GM21723 (cell line): ENCODE measurements at regions not wholly inside any gene's neighbourhood (a gene's known extent, or its start where the extent isn't known, plus 50 kb on each side); places are given as distances from the start of the nearest gene placed in this dataset.

Source experiments
- ATAC-seq: cut with Tn5 transposase; IDR thresholded peaks from one replicate; pipeline ENCODE4 v1.9.1; 2021; ENCODE audit warnings: mild to moderate bottlenecking, moderate library complexity; ENCODE audit not compliant: unreplicated experiment

- ATAC-seq: no peak
Measured at GRCh38 chr12:78403681-78404080, 460.9 kb upstream of the SYT1 start.

DNA sequence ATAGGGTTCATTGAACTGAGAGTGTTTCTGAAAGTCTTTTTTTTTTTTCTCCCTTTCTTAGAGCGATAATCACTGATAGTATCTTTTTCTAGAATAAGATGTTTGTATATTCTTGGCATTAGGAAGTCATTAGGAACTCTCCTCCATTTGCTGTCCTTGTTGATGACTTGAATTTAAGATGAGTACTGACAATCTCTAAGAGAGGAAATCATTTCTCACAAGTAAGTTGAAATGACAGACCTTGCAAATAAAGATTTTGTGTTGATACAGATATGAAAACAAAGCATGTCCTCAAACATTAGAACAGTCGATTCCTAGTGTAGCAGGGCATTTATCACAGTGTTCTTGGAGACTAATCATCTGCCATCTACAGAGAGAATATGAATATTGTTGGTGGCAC lies 458.4 kb upstream of the SYT1 start:
- peak; percentile 7 for ATAC-seq

- peak; percentile 96 for ATAC-seq
Measured at GRCh38 chr12:78406828-78407227, 457.7 kb upstream of the SYT1 start.

GRCh38 chr12:78407722-78408121 lies 456.9 kb upstream of the SYT1 start:
- ATAC-seq: no peak

GRCh38 chr12:78414071-78414470 lies 450.5 kb upstream of the SYT1 start:
- ATAC-seq: no peak

DNA sequence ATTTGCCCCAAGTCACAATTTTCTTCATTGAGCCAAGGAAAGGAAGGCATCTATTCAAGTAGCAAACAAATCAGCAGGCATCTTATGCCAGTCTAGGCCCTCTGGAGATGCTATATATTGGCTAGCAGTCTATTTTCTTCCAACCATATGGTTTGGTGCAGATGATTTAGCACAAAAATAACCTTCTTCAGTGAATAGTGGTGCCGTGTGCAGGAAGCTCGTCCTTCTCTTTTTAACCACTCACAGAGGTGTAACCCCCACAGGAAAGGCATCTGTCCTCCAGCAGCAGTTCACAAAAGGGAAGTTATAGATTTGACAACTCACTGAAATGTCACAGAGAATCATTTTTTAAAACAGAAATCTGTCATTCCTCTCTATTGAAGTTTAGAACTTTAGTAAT lies 445.7 kb upstream of the SYT1 start:
- peak; percentile 84 for ATAC-seq

DNA sequence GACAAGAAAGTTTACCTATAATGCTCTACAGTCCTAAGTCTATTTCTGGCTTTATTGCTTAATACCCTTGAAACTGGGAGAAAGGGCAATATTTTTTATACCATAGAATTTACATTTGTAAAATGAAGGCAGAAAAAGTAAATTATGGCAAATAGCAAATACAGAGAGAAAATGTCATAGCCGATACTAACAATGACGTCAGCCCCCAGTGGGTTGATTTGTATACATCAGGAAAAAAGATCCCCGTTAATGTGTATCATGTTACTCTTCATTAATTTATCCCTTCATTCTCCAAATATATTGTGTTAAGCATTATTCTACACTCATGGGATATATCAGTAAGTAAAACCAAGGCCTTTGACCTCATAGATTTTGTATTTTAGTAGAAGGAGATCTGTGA lies 445.1 kb upstream of the SYT1 start:
- no peak for ATAC-seq

DNA sequence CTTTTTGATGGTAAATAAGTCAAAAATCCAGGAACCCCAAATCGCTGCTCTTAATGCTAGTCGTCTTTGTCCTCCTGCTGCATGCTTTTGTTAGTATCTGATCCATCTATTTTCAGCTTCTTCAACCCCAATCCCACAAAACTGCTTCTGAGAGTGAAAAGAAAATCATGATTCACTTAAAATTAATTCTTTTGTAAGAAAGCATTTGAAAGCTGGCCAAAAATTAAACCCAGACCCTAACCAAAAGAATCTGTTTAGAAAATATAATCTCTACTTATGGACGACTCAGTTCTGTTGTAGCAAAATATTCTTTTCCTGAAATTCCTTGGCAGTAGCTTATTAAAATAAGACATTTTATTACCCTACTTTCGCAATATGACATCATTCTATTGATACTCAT lies 443.6 kb upstream of the SYT1 start:
- no peak for ATAC-seq

- ATAC-seq: no peak
Measured at GRCh38 chr12:78430551-78430950, 434.0 kb upstream of the SYT1 start.

DNA sequence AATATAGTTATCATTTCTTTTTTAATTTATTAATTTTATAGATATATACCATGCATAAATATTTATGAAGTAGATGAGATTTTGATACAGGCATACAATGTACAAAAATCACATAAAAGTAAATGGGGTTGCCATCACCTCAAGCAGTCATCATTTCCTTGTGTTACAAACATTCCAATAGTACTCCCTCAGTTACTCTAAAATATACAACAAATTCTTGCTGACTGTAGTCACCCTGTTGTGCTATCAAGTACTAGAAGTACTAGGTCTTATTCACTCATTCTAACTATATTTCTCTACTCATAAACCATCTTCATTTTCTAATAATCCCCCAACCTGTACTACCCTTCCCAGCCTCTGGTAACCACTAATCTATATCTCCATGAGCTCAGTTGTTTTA lies 432.6 kb upstream of the SYT1 start:
- no peak for ATAC-seq

GRCh38 chr12:78439666-78440065 lies 424.9 kb upstream of the SYT1 start:
- ATAC-seq: no peak

DNA sequence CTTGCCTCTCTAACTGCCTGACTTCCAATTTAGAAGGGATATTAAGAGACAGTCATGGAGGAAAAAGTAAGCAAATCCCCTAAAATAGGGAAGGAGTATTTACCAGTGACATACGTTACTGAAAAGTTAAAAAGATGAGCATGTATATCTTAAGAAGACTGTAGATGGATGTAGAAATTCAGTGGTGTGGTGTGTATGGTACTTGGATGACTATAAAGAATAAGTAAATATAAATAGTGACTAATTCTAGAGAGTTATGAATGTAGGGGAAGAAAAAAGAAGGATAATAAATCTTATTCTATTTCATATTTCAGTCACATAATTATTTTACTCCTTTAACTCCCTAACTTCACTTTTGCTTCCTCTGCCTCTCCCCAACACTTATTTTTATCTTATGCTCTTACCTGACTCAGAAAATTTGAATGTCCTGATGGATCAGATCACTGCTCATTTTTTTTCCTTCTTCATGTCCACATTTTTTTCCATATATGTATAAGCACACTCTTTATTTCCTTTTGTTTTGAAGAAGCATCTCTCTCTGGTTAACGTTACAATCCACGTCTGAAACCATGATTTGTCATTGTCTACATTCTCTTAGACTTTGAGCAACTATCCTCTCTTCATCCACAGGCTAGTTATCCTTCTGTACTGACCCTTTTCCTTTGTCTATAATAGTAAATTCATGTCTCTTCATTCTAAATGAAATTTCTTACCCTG lies 422.7 kb upstream of the SYT1 start:
- ATAC-seq: no peak

GRCh38 chr12:78442454-78442801 lies 422.1 kb upstream of the SYT1 start:
- ATAC-seq: no peak

GRCh38 chr12:78446555-78446954 lies 418.0 kb upstream of the SYT1 start:
- ATAC-seq: no peak

DNA sequence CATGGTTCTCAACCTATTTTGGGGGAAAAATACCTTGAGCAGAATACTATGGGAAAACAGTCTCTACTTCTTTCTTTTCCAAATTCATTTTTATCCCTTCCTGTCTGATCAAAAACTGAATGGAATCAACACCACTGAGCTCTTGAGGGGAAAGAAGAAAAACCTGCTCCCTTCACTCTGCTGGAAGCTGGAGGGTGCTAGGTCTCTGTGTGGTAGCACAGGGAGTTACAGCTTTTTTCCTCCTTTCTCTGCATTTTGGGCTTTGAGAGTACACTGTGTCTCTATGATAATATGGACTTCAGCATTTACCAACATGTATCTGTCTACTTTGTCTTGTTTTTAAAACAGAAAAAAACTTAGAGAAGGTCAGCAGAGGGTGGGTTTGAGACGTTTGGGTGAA lies 417.2 kb upstream of the SYT1 start:
- ATAC-seq: no peak

- no peak for ATAC-seq
Measured at GRCh38 chr12:78448692-78449091, 415.9 kb upstream of the SYT1 start.

GRCh38 chr12:78455991-78456390 lies 408.6 kb upstream of the SYT1 start:
- ATAC-seq: no peak

- ATAC-seq: peak; percentile 100
Measured at GRCh38 chr12:78457938-78458337, 406.6 kb upstream of the SYT1 start.

GRCh38 chr12:78470354-78471195 lies 394.0 kb upstream of the SYT1 start:
- no peak for ATAC-seq

GRCh38 chr12:78473136-78473535 lies 391.4 kb upstream of the SYT1 start:
- ATAC-seq: no peak

DNA sequence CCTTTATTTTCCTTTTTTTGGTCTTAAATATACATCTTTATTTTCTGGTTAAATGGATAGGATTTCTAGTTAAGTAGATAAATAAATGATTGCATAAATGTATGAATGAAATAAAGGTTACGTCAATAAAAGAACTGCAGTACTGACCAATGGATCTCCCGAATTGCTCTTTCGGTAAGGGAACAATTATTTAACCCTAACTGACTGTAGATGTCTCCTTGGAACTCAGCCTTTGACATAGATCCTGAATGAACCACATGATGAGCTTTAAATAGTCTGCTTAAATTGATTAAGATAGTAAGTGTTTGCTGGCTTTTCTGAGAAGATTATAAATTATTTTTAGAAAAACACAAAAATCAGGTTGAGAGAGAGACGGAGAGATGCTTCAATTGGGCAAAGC lies 391.0 kb upstream of the SYT1 start:
- ATAC-seq: no peak

DNA sequence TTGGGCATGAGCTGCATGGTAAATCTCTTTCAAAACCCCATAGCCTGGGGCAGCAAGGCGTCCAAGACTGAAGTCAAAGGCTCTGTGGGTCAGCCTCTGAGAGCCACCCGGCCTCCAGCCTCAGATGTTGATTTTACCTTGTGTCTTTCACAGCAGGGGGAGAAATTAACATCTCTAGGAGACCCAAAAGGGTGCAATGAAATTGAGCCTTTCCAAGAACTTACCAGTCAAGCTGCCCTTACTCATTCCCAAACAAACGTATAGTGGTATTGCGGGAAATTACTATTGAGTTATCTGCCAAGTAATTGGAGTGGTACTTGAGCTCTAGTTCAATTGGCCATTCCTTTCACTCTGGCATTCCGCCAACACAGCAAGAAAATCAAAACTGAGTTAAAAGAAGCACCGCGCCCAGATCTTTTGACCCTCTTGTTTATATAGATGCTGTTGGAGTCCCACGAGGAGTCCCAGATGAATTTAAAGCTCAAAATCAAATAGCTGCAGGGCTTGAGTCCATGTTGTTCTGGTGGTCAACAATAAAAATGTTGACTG lies 380.7 kb upstream of the SYT1 start:
- no peak for ATAC-seq
